Endothelial cell of umbilical vein (primary cell): ENCODE measurements at regions not wholly inside any gene's neighbourhood (a gene's known extent, or its start where the extent isn't known, plus 50 kb on each side); places are given as distances from the start of the nearest gene placed in this dataset.

ENCODE experiments used
- BruUV-seq: library from RNA; stranded (reverse); fragments of 400-500 nt; replicated peaks from 2 replicates; lab custom pipeline; 2021; lab: Mats Ljungman, UMichigan
- CTCF ChIA-PET: fragments of 300-600, 350-600 bp; sonication (Branson Sonifier 250); formaldehyde crosslinking; loops from one replicate; lab custom pipeline; 2021; ENCODE audit warnings: antibody characterized with exemption, inconsistent platforms; lab: Charles Lee
- POLR2A ChIA-PET: fragments of 300-600, 350-600 bp; sonication (Branson Sonifier 250); formaldehyde crosslinking; loops from one replicate; lab custom pipeline; 2021; ENCODE audit warnings: antibody characterized with exemption, inconsistent platforms; lab: Charles Lee
- DNase-seq: peaks from one replicate; pipeline ENCODE4 v3.0.0-alpha.2; 2011; ENCODE audit warnings: low read depth, low spot score
- FAIRE-seq: peaks from 2 replicates; lab custom pipeline; 2011; peaks lifted over from hg19 to GRCh38; lab: Jason Lieb, UNC
- H2AFZ ChIP-seq: 2 replicates; pipeline ENCODE4 v1.6.0; 2012; ENCODE audit warnings: low read depth, low read length, control low read depth, inconsistent platforms
- H3K27ac ChIP-seq: 2 replicates; pipeline ENCODE4 v1.5.1; 2011; ENCODE audit warnings: low read depth, mild to moderate bottlenecking, control low read depth, low read length, moderate library complexity; ENCODE audit not compliant: insufficient read depth
- H3K27me3 ChIP-seq, 2 experiments: 2 replicates each; pipeline versions ENCODE4 v1.6.0 to v1.6.1; 2011; ENCODE audit warnings: low read length in 2 of 2, mixed read lengths in 1 of 2; ENCODE audit not compliant: control insufficient read depth in 2 of 2, insufficient read depth in 2 of 2
- H3K36me3 ChIP-seq, 2 experiments: 2 replicates in 1 of 2; 3 replicates in 1 of 2; pipeline ENCODE4 v1.5.1; 2011; ENCODE audit warnings: low read length in 2 of 2, mild to moderate bottlenecking in 1 of 2, moderate library complexity in 1 of 2; ENCODE audit not compliant: control insufficient read depth in 2 of 2, insufficient read depth in 2 of 2; ENCODE audit errors: extremely low read depth in 1 of 2
- H3K4me1 ChIP-seq: 3 replicates; pipeline ENCODE4 v1.5.1; 2011; ENCODE audit warnings: mild to moderate bottlenecking, low read length; ENCODE audit not compliant: control insufficient read depth, insufficient read depth; ENCODE audit errors: extremely low read depth
- H3K4me2 ChIP-seq: 2 replicates; pipeline ENCODE4 v1.6.1; 2011; ENCODE audit warnings: low read length, control low read depth, mixed read lengths; ENCODE audit not compliant: insufficient read depth
- H3K4me3 ChIP-seq, 3 experiments: fragments of 200-600 bp in 1 of 3; sonication (generic), shearing (Covaris generic) in 1 of 3; replicated peaks in 1 of 3; 2 replicates each; pipeline ENCODE4 v1.5.1; 2011 to 2016; ENCODE audit warnings: control low read depth in 3 of 3, low read length in 3 of 3, mild to moderate bottlenecking in 2 of 3, inconsistent platforms in 1 of 3, low read depth in 1 of 3, moderate library complexity in 1 of 3; ENCODE audit not compliant: insufficient read depth in 1 of 3
- H3K79me2 ChIP-seq: 2 replicates; pipeline ENCODE4 v1.6.0; 2012; ENCODE audit warnings: low read length, inconsistent platforms; ENCODE audit not compliant: control insufficient read depth, insufficient read depth
- H3K9ac ChIP-seq: replicated peaks from 2 replicates; pipeline ENCODE3; 2011; ENCODE audit warnings: low read length, control low read depth; ENCODE audit not compliant: insufficient read depth; ENCODE audit errors: extremely low read depth
- H3K9me1 ChIP-seq: replicated peaks from 3 replicates; pipeline ENCODE4 v1.6.0; 2011; ENCODE audit warnings: mild to moderate bottlenecking, low read length; ENCODE audit not compliant: control insufficient read depth, insufficient read depth; ENCODE audit errors: extremely low read depth
- H3K9me3 ChIP-seq: replicated peaks from 2 replicates; pipeline ENCODE4 v1.5.1; 2012; ENCODE audit warnings: low read length, inconsistent platforms; ENCODE audit not compliant: control insufficient read depth, insufficient read depth
- H4K20me1 ChIP-seq: replicated peaks from 2 replicates; pipeline ENCODE3; 2011; ENCODE audit warnings: mild to moderate bottlenecking, low read length; ENCODE audit not compliant: control insufficient read depth, insufficient read depth; ENCODE audit errors: extremely low read depth
- EZH2 ChIP-seq: IDR thresholded peaks from 2 replicates; pipeline ENCODE4 v1.6.1; 2012; ENCODE audit warnings: borderline replicate concordance, low read depth, mild to moderate bottlenecking, moderate library complexity, low read length, inconsistent platforms; ENCODE audit not compliant: severe bottlenecking
- FOS ChIP-seq: IDR thresholded peaks from 2 replicates; pipeline ENCODE4 v1.6.1; 2011; ENCODE audit warnings: mild to moderate bottlenecking, low read length, moderate library complexity, borderline replicate concordance; ENCODE audit not compliant: insufficient read depth
- GATA2 ChIP-seq: IDR thresholded peaks from 2 replicates; pipeline ENCODE4 v1.7.0; 2011; ENCODE audit warnings: low read depth, mild to moderate bottlenecking, moderate library complexity, mixed read lengths, low read length; ENCODE audit not compliant: insufficient read length, insufficient read depth
- JUN ChIP-seq: IDR thresholded peaks from 2 replicates; pipeline ENCODE4 v1.6.1; 2011; ENCODE audit warnings: borderline replicate concordance, low read depth; ENCODE audit not compliant: insufficient read length, insufficient read depth
- POLR2A ChIP-seq: IDR thresholded peaks from 2 replicates; pipeline ENCODE4 v1.6.1; 2012; ENCODE audit warnings: low read depth, mild to moderate bottlenecking, control low read depth, low read length
- dilution Hi-C: fragments of 300-500 bp; cut with MboI; formaldehyde crosslinking; loops from one replicate; pipeline ENCODE4 v1.15.0; 2019; ENCODE audit warnings: low sequenced_read_pairs; ENCODE audit not compliant: extremely low pct_ligation_motif_present
- intact Hi-C: fragments of 100-400 bp; cut with micrococcal nuclease; formaldehyde crosslinking; loops from one replicate; pipeline ENCODE4 v1.10.0; 2022

- peak; percentile 93 for DNase-seq
- peaks cover 32% of the 10 kb centered on the region for H3K4me1 ChIP-seq
- H2AFZ ChIP-seq: peak overlapping the region; percentile 16
- no peaks in the 10 kb centered on the region for H3K9me1 ChIP-seq
- intact Hi-C loops (loop anchor here (1.0 to 2.0 kb wide), 5 partner anchors 19 to 156 kb away; partner anchors contain the start of gene TSC22D2), dilution Hi-C loops (no loop called here)
- FAIRE-seq: peak; percentile 80
- no peaks in the 10 kb centered on the region for H4K20me1 ChIP-seq
- H3K9ac ChIP-seq: peak overlapping the region; percentile 77
- no peaks in the 10 kb centered on the region for H3K9me3 ChIP-seq
- POLR2A ChIA-PET: interaction anchor here (1.0 kb wide), 1 partner anchor 8 kb away, joined by 3 read pairs; no protein-coding TSS in a partner anchor
- H3K36me3 ChIP-seq: no peaks in the 10 kb centered on the region
- H3K27ac ChIP-seq: peak overlapping the region; percentile 91
- no peaks in the 10 kb centered on the region for H3K27me3 ChIP-seq
- no peaks in the 10 kb centered on the region for H3K79me2 ChIP-seq
- no peak overlapping the region for H3K4me3 ChIP-seq
- CTCF ChIA-PET: interaction anchor here (0.9 to 2.1 kb wide), 8 partner anchors 11 to 243 kb away, joined by 3 to 10 read pairs (median 4); partner anchors contain the start of gene TSC22D2
- BruUV-seq: no TSS peak
- peak overlapping the region; percentile 71 for H3K4me2 ChIP-seq
- TF ChIP-seq POLR2A: no peak
- TF ChIP-seq GATA2: peak; percentile 27
Observed at GRCh38 chr3:150252462-150252861, 155.6 kb upstream of the TSC22D2 start.

GRCh38 chr3:150251187-150252062 is 156.7 kb upstream of the TSC22D2 start:
- peak; percentile 50 for TF ChIP-seq JUN
- TF ChIP-seq FOS: peak; percentile 32
- TF ChIP-seq EZH2: no peak
- Histone ChIP-seq H3K27me3 (no peaks in the 10 kb centered on the region), H3K4me2 (peak overlapping the region; percentile 71), H3K9ac (peak overlapping the region; percentile 77), H3K4me1 (peaks cover 29% of the 10 kb centered on the region), H4K20me1 (no peaks in the 10 kb centered on the region), H3K79me2 (no peaks in the 10 kb centered on the region), H3K36me3 (no peaks in the 10 kb centered on the region), H3K4me3 (no peak overlapping the region), H2AFZ (peak overlapping the region; percentile 35), H3K9me3 (no peaks in the 10 kb centered on the region), H3K9me1 (no peaks in the 10 kb centered on the region), H3K27ac (peak overlapping the region; percentile 91)
- FAIRE-seq (peak; percentile 58), DNase-seq (peak; percentile 85)
- no TSS peak for BruUV-seq
- intact Hi-C loops: loop anchor here (1.0 to 2.0 kb wide), 5 partner anchors 18 to 157 kb away; partner anchors contain the start of gene TSC22D2
- dilution Hi-C loops: no loop called here
- CTCF ChIA-PET: interaction anchor here (0.9 to 2.1 kb wide), 8 partner anchors 10 to 244 kb away, joined by 4 to 10 read pairs (median 4); partner anchors contain the start of gene TSC22D2
- POLR2A ChIA-PET: interaction anchor here (1.0 to 1.1 kb wide), 2 partner anchors 9 to 11 kb away, joined by 3 read pairs; no protein-coding TSS in a partner anchor
